ENCODE measurements at regions not wholly inside any gene's neighbourhood (a gene's known extent, or its start where the extent isn't known, plus 50 kb on each side); places are given as distances from the start of the nearest gene placed in this dataset.

GRCh38 chr17:79176792-79177601 is 102.4 kb downstream of the ENGASE start:
- TF ChIP-seq CTCF (IDR thresholded peaks at IDR 0.05; ENCODE audit: extremely low read depth in 1 of 2, insufficient read depth in 1 of 2, low read depth in 1 of 2, low read length in 2 of 2): no peak
- TF ChIP-seq EZH2 (IDR thresholded peaks at IDR 0.05; ENCODE audit: borderline replicate concordance, low read depth, low read length, severe bottlenecking): no peak
